HepG2 (cell line): ENCODE measurements at regions not wholly inside any gene's neighbourhood (a gene's known extent, or its start where the extent isn't known, plus 50 kb on each side); places are given as distances from the start of the nearest gene placed in this dataset.

ENCODE experiments used
- ARHGAP35 ChIP-seq: sonication (generic); formaldehyde crosslinking; IDR thresholded peaks from 2 replicates; pipeline ENCODE4 v1.9.0; 2022; ENCODE audit warnings: mild to moderate bottlenecking, inconsistent platforms, moderate library complexity, missing genetic modification reagents, borderline replicate concordance
- JUN ChIP-seq: sonication (generic); formaldehyde crosslinking; IDR thresholded peaks from 2 replicates; pipeline ENCODE4 v1.4.0; 2020; ENCODE audit warnings: mild to moderate bottlenecking, missing genetic modification reagents
- MAX ChIP-seq: IDR thresholded peaks from 2 replicates; pipeline ENCODE4 v1.6.1; 2012; ENCODE audit warnings: inconsistent platforms
- SRF ChIP-seq: IDR thresholded peaks from 2 replicates; pipeline ENCODE4 v1.6.1; 2011; ENCODE audit warnings: mild to moderate bottlenecking, low read depth, low read length, moderate library complexity
- THRA ChIP-seq: sonication (generic); formaldehyde crosslinking; IDR thresholded peaks from 2 replicates; pipeline ENCODE4 v1.4.0; 2020; ENCODE audit warnings: missing genetic modification reagents, borderline replicate concordance
- YY1 ChIP-seq: IDR thresholded peaks from 2 replicates; pipeline ENCODE4 v1.6.1; 2011; ENCODE audit warnings: low read length, low read depth, moderate library complexity, mild to moderate bottlenecking; ENCODE audit not compliant: insufficient read depth, insufficient replicate concordance
- ZBTB1 ChIP-seq: sonication (generic); formaldehyde crosslinking; IDR thresholded peaks from 2 replicates; pipeline ENCODE4 v1.4.0; 2020; ENCODE audit warnings: missing genetic modification reagents, borderline replicate concordance
- ZNF556 ChIP-seq: sonication (generic); formaldehyde crosslinking; IDR thresholded peaks from 2 replicates; pipeline ENCODE4 v1.4.0; 2020; ENCODE audit warnings: mild to moderate bottlenecking, missing genetic modification reagents, borderline replicate concordance
- ZSCAN30 ChIP-seq: sonication (generic); formaldehyde crosslinking; IDR thresholded peaks from 2 replicates; pipeline ENCODE4 v1.5.0; 2020; ENCODE audit warnings: mild to moderate bottlenecking, missing genetic modification reagents

- TF ChIP-seq ARHGAP35 (CRISPR knock-in tag) (no peak), ZSCAN30 (CRISPR knock-in tag) (no peak), JUN (CRISPR knock-in tag) (no peak), THRA (no peak), YY1 (no peak), ZNF556 (CRISPR knock-in tag) (no peak), SRF (no peak), MAX (no peak), ZBTB1 (no peak)
Observed at GRCh38 chr13:54682184-54682583, 1653.6 kb downstream of the OLFM4 start.
